ENCODE measurements at regions not wholly inside any gene's neighbourhood (a gene's known extent, or its start where the extent isn't known, plus 50 kb on each side); places are given as distances from the start of the nearest gene placed in this dataset.

DNA sequence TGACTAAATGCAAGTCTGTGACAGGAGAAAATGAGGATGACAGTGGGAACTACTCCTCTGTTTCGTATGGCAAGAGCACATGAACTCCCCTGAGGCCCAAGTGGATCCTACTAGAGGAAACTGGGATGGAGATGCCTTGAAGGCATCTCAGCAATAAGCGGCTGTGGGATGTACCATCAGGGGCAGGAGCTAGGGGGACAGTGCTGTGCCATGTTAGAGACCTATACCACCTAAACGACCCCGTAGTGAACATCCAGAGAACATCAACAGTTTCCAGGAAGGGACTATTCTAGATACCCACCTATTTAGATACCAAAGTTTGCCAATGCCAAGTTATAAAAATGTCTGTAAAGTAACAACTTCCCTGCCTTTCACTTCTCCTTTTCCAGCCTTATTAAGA, 860.8 kb upstream of the ACVR2A start:
- no peaks in the 10 kb centered on the region for H3K36me3 ChIP-seq (ENCODE audit: control insufficient read depth in 1 of 2, insufficient read depth in 2 of 2, low read depth in 1 of 2, low read length in 2 of 2)
- DNase-seq: no peak
- no peak overlapping the region for H4K91ac ChIP-seq (ENCODE audit: low read length)
- no peak overlapping the region for H3K9ac ChIP-seq (ENCODE audit: low read length)
- no peak overlapping the region for H3K27ac ChIP-seq (ENCODE audit: low read length, poor library complexity, severe bottlenecking)
- no peaks in the 10 kb centered on the region for H3K4me1 ChIP-seq (ENCODE audit: control insufficient read depth, insufficient read depth, low read depth, low read length)
- H3K79me1 ChIP-seq (replicated peaks; ENCODE audit: low read length, poor library complexity, severe bottlenecking): no peaks in the 10 kb centered on the region
- H4K8ac ChIP-seq (ENCODE audit: low read length): no peak overlapping the region
- no peak overlapping the region for H2BK5ac ChIP-seq (ENCODE audit: low read depth, low read length, poor library complexity, severe bottlenecking)
- no peak overlapping the region for H3K18ac ChIP-seq (ENCODE audit: low read depth in 1 of 2, low read length in 2 of 2)
- no peak overlapping the region for H2AK5ac ChIP-seq (ENCODE audit: low read length, severe bottlenecking)
- peak overlapping the region in 1 of 2 experiments; percentile 18 for H3K14ac ChIP-seq (ENCODE audit: low read length in 2 of 2)
- H3K27me3 ChIP-seq (ENCODE audit: control insufficient read depth in 1 of 2, insufficient read depth in 1 of 2, low read length in 2 of 2): no peaks in the 10 kb centered on the region
- no peak overlapping the region for H2BK120ac ChIP-seq (ENCODE audit: low read depth, low read length)
- no peak overlapping the region for H3K4me2 ChIP-seq (ENCODE audit: low read length, poor library complexity, severe bottlenecking)
- H2BK12ac ChIP-seq (ENCODE audit: low read length in 2 of 2): peak overlapping the region in 1 of 2 experiments; percentile 10
- H3K4ac ChIP-seq (ENCODE audit: low read depth in 1 of 2, low read length in 2 of 2): no peak overlapping the region
- no peak overlapping the region for H3K23ac ChIP-seq (ENCODE audit: low read length in 2 of 2)
- H3K9me3 ChIP-seq (ENCODE audit: control insufficient read depth, low read length): no peaks in the 10 kb centered on the region
- no peak overlapping the region for H3K4me3 ChIP-seq (ENCODE audit: insufficient read depth in 1 of 2, low read depth in 1 of 2, low read length in 2 of 2)
- 89% methylated on average over 4 of the region's 4 CpGs for WGBS
- H2AFZ ChIP-seq (ENCODE audit: low read depth, low read length): no peak overlapping the region
- H2BK15ac ChIP-seq (ENCODE audit: low read depth, poor library complexity, severe bottlenecking): no peak overlapping the region

DNA sequence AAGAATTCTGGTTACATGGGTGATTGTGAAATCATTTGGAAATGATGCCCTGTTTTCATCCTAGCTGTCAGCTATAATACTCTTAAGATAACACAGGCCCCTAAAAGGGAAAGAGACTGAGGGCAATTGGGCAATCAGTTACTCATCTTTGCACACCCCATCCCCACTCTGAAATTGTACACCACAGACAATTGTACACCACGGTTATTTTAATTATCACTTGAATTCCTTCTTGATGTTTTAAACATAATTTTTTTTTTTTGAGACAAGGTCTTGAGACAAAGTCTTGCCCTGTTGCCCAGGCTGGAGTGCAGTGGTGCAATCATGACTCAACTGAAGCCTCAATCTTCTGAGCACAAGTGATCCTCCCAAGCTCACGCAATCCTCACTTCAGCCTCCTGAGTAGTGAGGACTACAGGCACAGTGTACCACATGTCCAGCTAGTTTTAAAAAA, 862.4 kb upstream of the ACVR2A start:
- Histone ChIP-seq H3K4me1 (ENCODE audit: control insufficient read depth, insufficient read depth, low read depth, low read length) (no peaks in the 10 kb centered on the region), H2BK120ac (ENCODE audit: low read depth, low read length) (no peak overlapping the region), H3K9ac (ENCODE audit: low read length) (peak overlapping the region; percentile 44), H3K4me2 (ENCODE audit: low read length, poor library complexity, severe bottlenecking) (no peak overlapping the region), H2BK5ac (ENCODE audit: low read depth, low read length, poor library complexity, severe bottlenecking) (no peak overlapping the region), H4K8ac (ENCODE audit: low read length) (no peak overlapping the region), H3K18ac (ENCODE audit: low read depth in 1 of 2, low read length in 2 of 2) (no peak overlapping the region), H3K9me3 (ENCODE audit: control insufficient read depth, low read length) (no peaks in the 10 kb centered on the region), H4K91ac (ENCODE audit: low read length) (no peak overlapping the region), H2AK5ac (ENCODE audit: low read length, severe bottlenecking) (no peak overlapping the region), H2AFZ (ENCODE audit: low read depth, low read length) (no peak overlapping the region), H2BK12ac (ENCODE audit: low read length in 2 of 2) (no peak overlapping the region), H3K14ac (ENCODE audit: low read length in 2 of 2) (no peak overlapping the region), H3K79me1 (replicated peaks; ENCODE audit: low read length, poor library complexity, severe bottlenecking) (no peaks in the 10 kb centered on the region), H3K27ac (ENCODE audit: low read length, poor library complexity, severe bottlenecking) (no peak overlapping the region), H2BK15ac (ENCODE audit: low read depth, poor library complexity, severe bottlenecking) (no peak overlapping the region), H3K27me3 (ENCODE audit: control insufficient read depth in 1 of 2, insufficient read depth in 1 of 2, low read length in 2 of 2) (no peaks in the 10 kb centered on the region), H3K36me3 (ENCODE audit: control insufficient read depth in 1 of 2, insufficient read depth in 2 of 2, low read depth in 1 of 2, low read length in 2 of 2) (no peaks in the 10 kb centered on the region), H3K4ac (ENCODE audit: low read depth in 1 of 2, low read length in 2 of 2) (no peak overlapping the region), H3K23ac (ENCODE audit: low read length in 2 of 2) (no peak overlapping the region), H3K4me3 (ENCODE audit: insufficient read depth in 1 of 2, low read depth in 1 of 2, low read length in 2 of 2) (no peak overlapping the region)
- peak; percentile 91 for DNase-seq
- no CpG with 5 or more reads among the region's 2 CpGs for WGBS

DNA sequence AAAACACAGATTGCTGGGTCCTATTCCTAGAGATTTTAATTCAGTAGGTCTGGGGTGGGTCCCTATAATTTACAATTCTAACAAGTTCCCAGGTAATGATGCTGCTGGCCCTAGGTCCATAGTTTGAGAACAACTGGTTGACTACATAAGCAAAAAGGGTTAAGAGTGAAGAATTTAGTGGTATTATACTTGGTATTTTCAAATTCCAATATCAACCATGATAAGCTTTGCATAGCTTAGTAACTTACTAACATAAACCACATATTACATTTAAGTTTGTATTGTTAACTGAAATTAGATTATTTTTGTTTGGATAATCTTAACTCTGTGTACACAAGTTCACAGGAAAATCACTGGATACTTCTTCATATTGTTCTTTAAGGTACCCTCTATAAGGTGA, 862.9 kb upstream of the ACVR2A start:
- H3K4me3 ChIP-seq (ENCODE audit: insufficient read depth in 1 of 2, low read depth in 1 of 2, low read length in 2 of 2): no peak overlapping the region
- no peak overlapping the region for H3K14ac ChIP-seq (ENCODE audit: low read length in 2 of 2)
- H2BK120ac ChIP-seq (ENCODE audit: low read depth, low read length): no peak overlapping the region
- no peak overlapping the region for H3K18ac ChIP-seq (ENCODE audit: low read depth in 1 of 2, low read length in 2 of 2)
- DNase-seq: no peak
- no peak overlapping the region for H3K27ac ChIP-seq (ENCODE audit: low read length, poor library complexity, severe bottlenecking)
- H2BK12ac ChIP-seq (ENCODE audit: low read length in 2 of 2): no peak overlapping the region
- H3K4me2 ChIP-seq (ENCODE audit: low read length, poor library complexity, severe bottlenecking): no peak overlapping the region
- no peak overlapping the region for H3K4ac ChIP-seq (ENCODE audit: low read depth in 1 of 2, low read length in 2 of 2)
- H2BK5ac ChIP-seq (ENCODE audit: low read depth, low read length, poor library complexity, severe bottlenecking): no peak overlapping the region
- no peaks in the 10 kb centered on the region for H3K4me1 ChIP-seq (ENCODE audit: control insufficient read depth, insufficient read depth, low read depth, low read length)
- no peaks in the 10 kb centered on the region for H3K79me1 ChIP-seq (replicated peaks; ENCODE audit: low read length, poor library complexity, severe bottlenecking)
- H3K27me3 ChIP-seq (ENCODE audit: control insufficient read depth in 1 of 2, insufficient read depth in 1 of 2, low read length in 2 of 2): no peaks in the 10 kb centered on the region
- no peak overlapping the region for H2AFZ ChIP-seq (ENCODE audit: low read depth, low read length)
- H3K9me3 ChIP-seq (ENCODE audit: control insufficient read depth, low read length): no peaks in the 10 kb centered on the region
- H3K36me3 ChIP-seq (ENCODE audit: control insufficient read depth in 1 of 2, insufficient read depth in 2 of 2, low read depth in 1 of 2, low read length in 2 of 2): no peaks in the 10 kb centered on the region
- H3K23ac ChIP-seq (ENCODE audit: low read length in 2 of 2): no peak overlapping the region
- H4K91ac ChIP-seq (ENCODE audit: low read length): no peak overlapping the region
- peak overlapping the region; percentile 44 for H3K9ac ChIP-seq (ENCODE audit: low read length)
- H4K8ac ChIP-seq (ENCODE audit: low read length): no peak overlapping the region
- no peak overlapping the region for H2BK15ac ChIP-seq (ENCODE audit: low read depth, poor library complexity, severe bottlenecking)
- no peak overlapping the region for H2AK5ac ChIP-seq (ENCODE audit: low read length, severe bottlenecking)

DNA sequence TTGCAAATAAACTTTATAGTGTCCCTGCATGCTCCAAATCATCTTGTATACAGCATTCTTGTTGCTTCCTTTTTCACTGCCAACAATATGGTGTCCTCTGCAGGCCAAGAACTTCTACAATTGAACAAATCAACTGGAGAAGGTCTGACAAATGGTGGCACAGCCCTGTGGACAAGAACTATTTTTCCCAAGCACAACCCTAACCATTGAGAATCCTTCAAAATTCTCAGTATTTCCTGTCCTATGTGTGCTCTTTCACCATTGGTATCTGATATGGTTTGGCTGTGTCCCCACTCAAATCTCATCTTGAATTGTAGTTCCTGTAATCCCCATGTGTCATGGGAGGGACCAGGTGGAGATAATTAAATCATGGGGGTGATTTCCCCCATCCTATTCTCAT, 865.1 kb upstream of the ACVR2A start:
- no peak overlapping the region for H2BK12ac ChIP-seq (ENCODE audit: low read length in 2 of 2)
- no peak overlapping the region for H2BK5ac ChIP-seq (ENCODE audit: low read depth, low read length, poor library complexity, severe bottlenecking)
- no peak overlapping the region for H2AFZ ChIP-seq (ENCODE audit: low read depth, low read length)
- no peak overlapping the region for H3K4ac ChIP-seq (ENCODE audit: low read depth in 1 of 2, low read length in 2 of 2)
- H3K18ac ChIP-seq (ENCODE audit: low read depth in 1 of 2, low read length in 2 of 2): no peak overlapping the region
- H2BK15ac ChIP-seq (ENCODE audit: low read depth, poor library complexity, severe bottlenecking): no peak overlapping the region
- no peaks in the 10 kb centered on the region for H3K9me3 ChIP-seq (ENCODE audit: control insufficient read depth, low read length)
- H3K4me2 ChIP-seq (ENCODE audit: low read length, poor library complexity, severe bottlenecking): no peak overlapping the region
- DNase-seq: no peak
- no peak overlapping the region for H2BK120ac ChIP-seq (ENCODE audit: low read depth, low read length)
- H3K27me3 ChIP-seq (ENCODE audit: control insufficient read depth in 1 of 2, insufficient read depth in 1 of 2, low read length in 2 of 2): no peaks in the 10 kb centered on the region
- H3K23ac ChIP-seq (ENCODE audit: low read length in 2 of 2): no peak overlapping the region
- H3K79me1 ChIP-seq (replicated peaks; ENCODE audit: low read length, poor library complexity, severe bottlenecking): no peaks in the 10 kb centered on the region
- H4K91ac ChIP-seq (ENCODE audit: low read length): no peak overlapping the region
- no peak overlapping the region for H3K9ac ChIP-seq (ENCODE audit: low read length)
- no peaks in the 10 kb centered on the region for H3K4me1 ChIP-seq (ENCODE audit: control insufficient read depth, insufficient read depth, low read depth, low read length)
- H2AK5ac ChIP-seq (ENCODE audit: low read length, severe bottlenecking): no peak overlapping the region
- H3K27ac ChIP-seq (ENCODE audit: low read length, poor library complexity, severe bottlenecking): no peak overlapping the region
- no peak overlapping the region for H3K4me3 ChIP-seq (ENCODE audit: insufficient read depth in 1 of 2, low read depth in 1 of 2, low read length in 2 of 2)
- no peak overlapping the region for H4K8ac ChIP-seq (ENCODE audit: low read length)
- no peaks in the 10 kb centered on the region for H3K36me3 ChIP-seq (ENCODE audit: control insufficient read depth in 1 of 2, insufficient read depth in 2 of 2, low read depth in 1 of 2, low read length in 2 of 2)
- H3K14ac ChIP-seq (ENCODE audit: low read length in 2 of 2): no peak overlapping the region
